ENCODE measurements at regions not wholly inside any gene's neighbourhood (a gene's known extent, or its start where the extent isn't known, plus 50 kb on each side); places are given as distances from the start of the nearest gene placed in this dataset.
"Not testable (repeated sequence)": the region's sequence is repeated elsewhere in the genome, so short reads cannot be mapped to it uniquely, and the experiment has no call there.

- DNase-seq (ENCODE audit: low read depth), result no peak
- TF ChIP-seq CTCF (IDR thresholded peaks at IDR 0.05; ENCODE audit: low read length, missing control alignments), result no peak
- no peak overlapping the region for H3K4me3 ChIP-seq (replicated peaks; ENCODE audit: low read depth, low read length)
Observed at GRCh38 chr6:167669870-167670802, 156.6 kb upstream of the AFDN start.

- H3K4me3 ChIP-seq (replicated peaks; ENCODE audit: low read depth, low read length), result no peak overlapping the region
- no peak for DNase-seq (ENCODE audit: low read depth)
- TF ChIP-seq CTCF (IDR thresholded peaks at IDR 0.05; ENCODE audit: low read length, missing control alignments), result no peak
Observed at GRCh38 chr6:167670938-167671338, 155.8 kb upstream of the AFDN start.

- not testable (repeated sequence) for H3K4me3 ChIP-seq (replicated peaks; ENCODE audit: low read depth, low read length); DNase-seq (ENCODE audit: low read depth)
Observed at GRCh38 chr6:167671379-167671976, 155.2 kb upstream of the AFDN start.

- TF ChIP-seq CTCF (IDR thresholded peaks at IDR 0.05; ENCODE audit: low read length, missing control alignments), result no peak
- no peak for DNase-seq (ENCODE audit: low read depth)
- no peak overlapping the region for H3K4me3 ChIP-seq (replicated peaks; ENCODE audit: low read depth, low read length)
Observed at GRCh38 chr6:167671977-167672687, 154.6 kb upstream of the AFDN start.

- TF ChIP-seq CTCF (IDR thresholded peaks at IDR 0.05; ENCODE audit: low read length, missing control alignments), result no peak
- H3K4me3 ChIP-seq (replicated peaks; ENCODE audit: low read depth, low read length), result no peak overlapping the region
- DNase-seq (ENCODE audit: low read depth), result no peak
Observed at GRCh38 chr6:167672738-167673137, 154.0 kb upstream of the AFDN start.

GRCh38 chr6:167673946-167674345, 152.8 kb upstream of the AFDN start:
- no peak for DNase-seq (ENCODE audit: low read depth)
- H3K4me3 ChIP-seq (replicated peaks; ENCODE audit: low read depth, low read length), result no peak overlapping the region
- no peak for TF ChIP-seq CTCF (IDR thresholded peaks at IDR 0.05; ENCODE audit: low read length, missing control alignments)

- no peak overlapping the region for H3K4me3 ChIP-seq (replicated peaks; ENCODE audit: low read depth, low read length)
- DNase-seq (ENCODE audit: low read depth), result no peak
- no peak for TF ChIP-seq CTCF (IDR thresholded peaks at IDR 0.05; ENCODE audit: low read length, missing control alignments)
Observed at GRCh38 chr6:167674486-167674885, 152.2 kb upstream of the AFDN start.

Data from fibroblast of pulmonary artery (primary cell).